ENCODE measurements at regions not wholly inside any gene's neighbourhood (a gene's known extent, or its start where the extent isn't known, plus 50 kb on each side); places are given as distances from the start of the nearest gene placed in this dataset.

GRCh38 chr18:71707400-71707799, 836.7 kb downstream of the CBLN2 start:
- H3K9me3 Mint-ChIP-seq = peaks cover 0 to 2% (median 0%) of the 10 kb centered on the region in 7 donors
- H3K27me3 ChIP-seq (ENCODE audit: control insufficient read depth in 2 of 2, insufficient read depth in 2 of 2, low read length in 2 of 2) = no peaks in the 10 kb centered on the region
- H2AFZ ChIP-seq (ENCODE audit: insufficient read depth, low read depth, low read length, poor library complexity, severe bottlenecking) = no peak overlapping the region
- H3K27ac ChIP-seq (ENCODE audit: low read depth in 1 of 2, low read length in 2 of 2) = no peak overlapping the region
- H3K9ac ChIP-seq (ENCODE audit: insufficient read depth, low read length, poor library complexity, severe bottlenecking) = no peak overlapping the region
- H3K4me1 Mint-ChIP-seq = no peaks in the 10 kb centered on the region
- no peak overlapping the region for H3K27ac Mint-ChIP-seq
- H3K4me1 ChIP-seq (ENCODE audit: control insufficient read depth in 1 of 2, insufficient read depth in 2 of 2, low read length in 2 of 2) = no peaks in the 10 kb centered on the region
- no peaks in the 10 kb centered on the region for H3K36me3 ChIP-seq (replicated peaks in 1 of 2; ENCODE audit: control insufficient read depth in 1 of 2, insufficient read depth in 2 of 2, low read length in 2 of 2)
- intact Hi-C loops (cut with micrococcal nuclease) = no loop called here
- H4K20me1 ChIP-seq (ENCODE audit: insufficient read depth, low read length) = no peaks in the 10 kb centered on the region
- DNase-seq = no peak
- WGBS (ENCODE audit: insufficient coverage) = no CpG with 5 or more reads among the region's 1 CpG
- no peak overlapping the region for H3K4me3 Mint-ChIP-seq
- H3K4me3 ChIP-seq (replicated peaks in 1 of 3; ENCODE audit: low read depth in 2 of 3, low read length in 3 of 3) = no peak overlapping the region
- no peak overlapping the region for H3K4me2 ChIP-seq (replicated peaks; ENCODE audit: extremely low read depth, low read length, poor library complexity, severe bottlenecking)
- no peaks in the 10 kb centered on the region for H3K36me3 Mint-ChIP-seq
- no peaks in the 10 kb centered on the region for H3K79me2 ChIP-seq (ENCODE audit: insufficient read depth, low read length)
- TF ChIP-seq, protein P1, sequence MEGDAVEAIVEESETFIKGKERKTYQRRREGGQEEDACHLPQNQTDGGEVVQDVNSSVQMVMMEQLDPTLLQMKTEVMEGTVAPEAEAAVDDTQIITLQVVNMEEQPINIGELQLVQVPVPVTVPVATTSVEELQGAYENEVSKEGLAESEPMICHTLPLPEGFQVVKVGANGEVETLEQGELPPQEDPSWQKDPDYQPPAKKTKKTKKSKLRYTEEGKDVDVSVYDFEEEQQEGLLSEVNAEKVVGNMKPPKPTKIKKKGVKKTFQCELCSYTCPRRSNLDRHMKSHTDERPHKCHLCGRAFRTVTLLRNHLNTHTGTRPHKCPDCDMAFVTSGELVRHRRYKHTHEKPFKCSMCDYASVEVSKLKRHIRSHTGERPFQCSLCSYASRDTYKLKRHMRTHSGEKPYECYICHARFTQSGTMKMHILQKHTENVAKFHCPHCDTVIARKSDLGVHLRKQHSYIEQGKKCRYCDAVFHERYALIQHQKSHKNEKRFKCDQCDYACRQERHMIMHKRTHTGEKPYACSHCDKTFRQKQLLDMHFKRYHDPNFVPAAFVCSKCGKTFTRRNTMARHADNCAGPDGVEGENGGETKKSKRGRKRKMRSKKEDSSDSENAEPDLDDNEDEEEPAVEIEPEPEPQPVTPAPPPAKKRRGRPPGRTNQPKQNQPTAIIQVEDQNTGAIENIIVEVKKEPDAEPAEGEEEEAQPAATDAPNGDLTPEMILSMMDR (IDR thresholded peaks at IDR 0.05) = no peak
- no peaks in the 10 kb centered on the region for H3K9me3 ChIP-seq (replicated peaks in 1 of 2; ENCODE audit: control insufficient read depth in 1 of 2, insufficient read depth in 1 of 2, low read length in 2 of 2)
- H3K27me3 Mint-ChIP-seq (ENCODE audit: low read depth in 3 of 3) = no peaks in the 10 kb centered on the region

DNA sequence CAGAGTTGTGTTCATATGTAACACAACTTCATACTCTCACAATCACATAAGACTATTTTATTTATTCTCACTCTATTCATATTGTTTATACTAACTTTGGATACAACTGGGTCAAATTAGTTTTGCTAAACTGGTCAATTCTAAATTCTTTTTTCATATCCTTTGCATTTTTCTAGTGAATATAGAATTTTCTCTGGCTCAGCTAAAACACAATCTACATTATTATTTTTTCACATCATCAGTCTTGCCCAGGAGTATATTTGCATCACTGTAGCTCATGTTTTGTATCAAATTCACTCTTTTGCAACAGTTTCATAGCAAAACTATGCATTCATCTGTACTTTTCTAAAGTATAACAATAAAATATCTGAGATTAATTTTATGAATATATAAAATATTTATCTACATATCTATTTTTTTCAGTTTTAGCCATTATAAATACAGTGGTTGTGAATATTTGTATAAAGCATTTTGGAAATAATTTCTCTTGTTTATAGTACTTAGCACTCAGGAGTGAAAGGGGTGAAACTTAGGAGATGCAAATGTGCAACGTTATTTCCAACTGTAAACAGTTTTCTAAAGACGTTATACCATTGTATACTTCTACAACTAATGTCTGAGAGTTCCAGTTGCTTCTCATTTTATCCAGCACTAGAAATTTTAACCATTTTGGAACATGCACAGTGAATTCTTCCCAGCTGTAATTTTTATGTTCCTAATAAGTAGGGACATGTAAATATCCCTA, 854.6 kb downstream of the CBLN2 start:
- Mint-ChIP-seq H3K9me3 (peaks cover 0 to 2% (median 0%) of the 10 kb centered on the region in 7 donors), H3K4me3 (no peak overlapping the region), H3K27me3 (ENCODE audit: low read depth in 3 of 3) (no peaks in the 10 kb centered on the region), H3K27ac (no peak overlapping the region), H3K36me3 (no peaks in the 10 kb centered on the region), H3K4me1 (no peaks in the 10 kb centered on the region)
- H4K20me1 ChIP-seq (ENCODE audit: insufficient read depth, low read length) = no peaks in the 10 kb centered on the region
- no peak overlapping the region for H3K9ac ChIP-seq (ENCODE audit: insufficient read depth, low read length, poor library complexity, severe bottlenecking)
- H3K27ac ChIP-seq (ENCODE audit: low read depth in 1 of 2, low read length in 2 of 2) = no peak overlapping the region
- H3K9me3 ChIP-seq (replicated peaks in 1 of 2; ENCODE audit: control insufficient read depth in 1 of 2, insufficient read depth in 1 of 2, low read length in 2 of 2) = no peaks in the 10 kb centered on the region
- no peaks in the 10 kb centered on the region for H3K4me1 ChIP-seq (ENCODE audit: control insufficient read depth in 1 of 2, insufficient read depth in 2 of 2, low read length in 2 of 2)
- no peak overlapping the region for H3K4me3 ChIP-seq (replicated peaks in 1 of 3; ENCODE audit: low read depth in 2 of 3, low read length in 3 of 3)
- H2AFZ ChIP-seq (ENCODE audit: insufficient read depth, low read depth, low read length, poor library complexity, severe bottlenecking) = no peak overlapping the region
- intact Hi-C loops (cut with micrococcal nuclease) = no loop called here
- no peak overlapping the region for H3K4me2 ChIP-seq (replicated peaks; ENCODE audit: extremely low read depth, low read length, poor library complexity, severe bottlenecking)
- no CpG with 5 or more reads among the region's 2 CpGs for WGBS (ENCODE audit: insufficient coverage)
- no peak for DNase-seq
- TF ChIP-seq, protein P1 (IDR thresholded peaks at IDR 0.05) = no peak
- no peaks in the 10 kb centered on the region for H3K36me3 ChIP-seq (replicated peaks in 1 of 2; ENCODE audit: control insufficient read depth in 1 of 2, insufficient read depth in 2 of 2, low read length in 2 of 2)
- H3K27me3 ChIP-seq (ENCODE audit: control insufficient read depth in 2 of 2, insufficient read depth in 2 of 2, low read length in 2 of 2) = no peaks in the 10 kb centered on the region
- no peaks in the 10 kb centered on the region for H3K79me2 ChIP-seq (ENCODE audit: insufficient read depth, low read length)

All from CD14-positive monocyte (primary cell).